ENCODE measurements at regions not wholly inside any gene's neighbourhood (a gene's known extent, or its start where the extent isn't known, plus 50 kb on each side); places are given as distances from the start of the nearest gene placed in this dataset.

DNA sequence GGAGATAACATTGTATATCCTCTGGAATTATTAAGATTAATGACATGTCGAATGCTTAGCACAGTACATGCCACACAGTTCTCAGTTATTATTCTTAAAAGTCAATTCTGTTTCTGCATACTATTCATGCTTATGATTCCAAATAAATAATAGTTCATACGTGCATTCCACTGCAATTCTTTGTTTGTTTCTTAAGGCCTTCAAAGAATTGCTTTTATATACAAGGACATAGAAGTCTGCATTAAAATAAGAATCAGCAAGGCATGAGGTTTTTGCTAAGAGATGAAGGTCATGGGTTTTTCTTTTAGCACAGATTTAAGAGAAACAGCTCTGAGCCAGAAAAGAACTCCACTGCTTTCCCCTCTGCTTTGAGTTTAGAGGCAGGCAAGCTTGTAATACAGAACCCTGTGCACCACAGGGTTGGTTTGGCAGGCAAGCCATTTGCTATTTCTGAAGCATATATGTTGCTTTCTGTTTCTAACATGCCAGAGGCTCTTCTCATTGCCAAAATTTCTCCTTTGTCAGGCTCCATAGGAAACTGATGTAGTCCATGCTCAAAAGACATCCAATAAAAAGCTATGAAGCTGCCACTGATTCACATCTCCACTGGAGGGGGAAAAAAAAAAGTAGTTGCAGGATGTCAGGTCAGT is 420.6 kb upstream of the TYRP1 start:
- H3K4me3 ChIP-seq (ENCODE audit: low read length), result no peak overlapping the region
- H3K9me2 ChIP-seq (replicated peaks; ENCODE audit: low read length), result no peaks in the 10 kb centered on the region
- H2AFZ ChIP-seq (ENCODE audit: low read length), result no peak overlapping the region
- BruUV-seq (replicated peaks), result no TSS peak
- H3K9ac ChIP-seq (ENCODE audit: low read length), result no peak overlapping the region
- intact Hi-C loops (cut with micrococcal nuclease), result no loop called here
- H3K79me2 ChIP-seq (ENCODE audit: low read length), result no peaks in the 10 kb centered on the region
- no peak for ATAC-seq
- no peaks in the 10 kb centered on the region for H3F3A ChIP-seq (ENCODE audit: low read length, unreplicated experiment)
- H3K36me3 ChIP-seq (ENCODE audit: low read depth, low read length), result no peaks in the 10 kb centered on the region
- no peak overlapping the region for H3K27ac ChIP-seq (ENCODE audit: low read length)
- TF ChIP-seq EZH2 (IDR thresholded peaks at IDR 0.05; ENCODE audit: low read length, unreplicated experiment), result no peak
- TF ChIP-seq EZH2phosphoT487 (IDR thresholded peaks at IDR 0.05; ENCODE audit: borderline replicate concordance, low read length), result no peak
- TF ChIP-seq, protein P1, sequence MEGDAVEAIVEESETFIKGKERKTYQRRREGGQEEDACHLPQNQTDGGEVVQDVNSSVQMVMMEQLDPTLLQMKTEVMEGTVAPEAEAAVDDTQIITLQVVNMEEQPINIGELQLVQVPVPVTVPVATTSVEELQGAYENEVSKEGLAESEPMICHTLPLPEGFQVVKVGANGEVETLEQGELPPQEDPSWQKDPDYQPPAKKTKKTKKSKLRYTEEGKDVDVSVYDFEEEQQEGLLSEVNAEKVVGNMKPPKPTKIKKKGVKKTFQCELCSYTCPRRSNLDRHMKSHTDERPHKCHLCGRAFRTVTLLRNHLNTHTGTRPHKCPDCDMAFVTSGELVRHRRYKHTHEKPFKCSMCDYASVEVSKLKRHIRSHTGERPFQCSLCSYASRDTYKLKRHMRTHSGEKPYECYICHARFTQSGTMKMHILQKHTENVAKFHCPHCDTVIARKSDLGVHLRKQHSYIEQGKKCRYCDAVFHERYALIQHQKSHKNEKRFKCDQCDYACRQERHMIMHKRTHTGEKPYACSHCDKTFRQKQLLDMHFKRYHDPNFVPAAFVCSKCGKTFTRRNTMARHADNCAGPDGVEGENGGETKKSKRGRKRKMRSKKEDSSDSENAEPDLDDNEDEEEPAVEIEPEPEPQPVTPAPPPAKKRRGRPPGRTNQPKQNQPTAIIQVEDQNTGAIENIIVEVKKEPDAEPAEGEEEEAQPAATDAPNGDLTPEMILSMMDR (conservative IDR thresholded peaks at IDR 0.05; ENCODE audit: low read depth, low read length), result no peak
- no peak for DNase-seq
- ChIA-PET CTCF (no interaction called here), POLR2A (ENCODE audit: unreplicated experiment) (no interaction called here)
- H4K20me1 ChIP-seq (ENCODE audit: low read length), result no peaks in the 10 kb centered on the region
- H3K4me1 ChIP-seq (ENCODE audit: insufficient read depth, low read length), result no peaks in the 10 kb centered on the region
- no peak overlapping the region for H3K4me2 ChIP-seq (ENCODE audit: low read length)
- no peaks in the 10 kb centered on the region for H3K27me3 ChIP-seq (ENCODE audit: low read length)
- H3K9me3 ChIP-seq (ENCODE audit: low read length), result no peaks in the 10 kb centered on the region

DNA sequence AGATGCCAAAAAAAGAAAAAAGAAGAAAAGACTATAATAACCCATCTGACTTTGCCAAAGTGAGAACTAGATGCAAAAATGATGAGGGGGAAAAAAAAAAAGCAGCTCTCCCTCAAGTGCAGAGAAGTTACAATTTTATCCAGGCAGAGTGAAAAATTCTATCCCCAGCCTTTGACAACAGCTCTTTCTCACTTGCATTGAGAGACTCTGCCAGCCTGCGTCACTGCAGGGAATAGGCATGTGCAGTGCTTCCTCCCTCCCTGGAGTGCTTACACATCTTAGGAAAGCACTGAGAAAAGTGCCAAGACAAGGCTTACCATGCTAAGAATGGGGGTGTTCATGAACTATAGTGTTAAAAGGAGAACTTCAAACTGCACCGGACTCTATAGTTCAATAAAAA is 418.6 kb upstream of the TYRP1 start:
- Histone ChIP-seq H3K79me2 (ENCODE audit: low read length) (no peaks in the 10 kb centered on the region), H3F3A (ENCODE audit: low read length, unreplicated experiment) (no peaks in the 10 kb centered on the region), H3K27ac (ENCODE audit: low read length) (no peak overlapping the region), H3K4me2 (ENCODE audit: low read length) (no peak overlapping the region), H3K9me3 (ENCODE audit: low read length) (no peaks in the 10 kb centered on the region), H2AFZ (ENCODE audit: low read length) (no peak overlapping the region), H3K9me2 (replicated peaks; ENCODE audit: low read length) (no peaks in the 10 kb centered on the region), H3K9ac (ENCODE audit: low read length) (no peak overlapping the region), H3K27me3 (ENCODE audit: low read length) (no peaks in the 10 kb centered on the region), H3K4me1 (ENCODE audit: insufficient read depth, low read length) (no peaks in the 10 kb centered on the region), H3K4me3 (ENCODE audit: low read length) (no peak overlapping the region), H4K20me1 (ENCODE audit: low read length) (no peaks in the 10 kb centered on the region), H3K36me3 (ENCODE audit: low read depth, low read length) (no peaks in the 10 kb centered on the region)
- ChIA-PET POLR2A (ENCODE audit: unreplicated experiment) (no interaction called here), CTCF (no interaction called here)
- no TSS peak for BruUV-seq (replicated peaks)
- TF ChIP-seq, protein P1 (conservative IDR thresholded peaks at IDR 0.05; ENCODE audit: low read depth, low read length), result no peak
- TF ChIP-seq EZH2 (IDR thresholded peaks at IDR 0.05; ENCODE audit: low read length, unreplicated experiment) (no peak), EZH2phosphoT487 (IDR thresholded peaks at IDR 0.05; ENCODE audit: borderline replicate concordance, low read length) (no peak)
- DNase-seq (no peak), ATAC-seq (no peak)
- intact Hi-C loops (cut with micrococcal nuclease), result no loop called here

DNA sequence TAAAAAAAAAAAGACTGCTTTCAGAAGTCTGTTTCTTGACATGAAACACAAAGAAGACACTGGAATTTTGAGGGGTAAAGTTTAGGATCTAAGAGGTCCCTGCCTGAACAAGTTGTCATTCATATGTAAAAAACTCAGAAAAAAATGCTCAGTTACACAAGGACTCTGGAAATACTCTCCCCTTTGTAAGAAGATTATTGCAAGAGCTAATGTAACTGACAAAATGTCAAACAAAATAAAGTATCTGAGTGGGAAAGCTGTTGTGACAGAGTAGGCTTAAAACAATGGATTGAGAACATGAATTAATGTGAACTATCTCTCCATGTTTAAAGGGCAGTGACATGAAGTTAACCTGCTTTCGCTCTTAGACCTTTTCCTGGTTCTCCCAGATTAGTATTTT is 416.7 kb upstream of the TYRP1 start:
- Histone ChIP-seq H3K36me3 (ENCODE audit: low read depth, low read length) (no peaks in the 10 kb centered on the region), H3K27ac (ENCODE audit: low read length) (no peak overlapping the region), H3K9ac (ENCODE audit: low read length) (no peak overlapping the region), H3K9me3 (ENCODE audit: low read length) (no peaks in the 10 kb centered on the region), H2AFZ (ENCODE audit: low read length) (no peak overlapping the region), H3K9me2 (replicated peaks; ENCODE audit: low read length) (no peaks in the 10 kb centered on the region), H3F3A (ENCODE audit: low read length, unreplicated experiment) (no peaks in the 10 kb centered on the region), H3K79me2 (ENCODE audit: low read length) (no peaks in the 10 kb centered on the region), H3K27me3 (ENCODE audit: low read length) (no peaks in the 10 kb centered on the region), H4K20me1 (ENCODE audit: low read length) (no peaks in the 10 kb centered on the region), H3K4me1 (ENCODE audit: insufficient read depth, low read length) (no peaks in the 10 kb centered on the region), H3K4me2 (ENCODE audit: low read length) (no peak overlapping the region), H3K4me3 (ENCODE audit: low read length) (no peak overlapping the region)
- TF ChIP-seq EZH2phosphoT487 (IDR thresholded peaks at IDR 0.05; ENCODE audit: borderline replicate concordance, low read length) (no peak), EZH2 (IDR thresholded peaks at IDR 0.05; ENCODE audit: low read length, unreplicated experiment) (no peak)
- TF ChIP-seq, protein P1 (conservative IDR thresholded peaks at IDR 0.05; ENCODE audit: low read depth, low read length), result no peak
- ChIA-PET POLR2A (ENCODE audit: unreplicated experiment) (no interaction called here), CTCF (no interaction called here)
- no peak for DNase-seq
- intact Hi-C loops (cut with micrococcal nuclease), result no loop called here
- no TSS peak for BruUV-seq (replicated peaks)
- ATAC-seq, result no peak
